Lung (tissue), 11 donors: ENCODE measurements at regions not wholly inside any gene's neighbourhood (a gene's known extent, or its start where the extent isn't known, plus 50 kb on each side); places are given as distances from the start of the nearest gene placed in this dataset.
A peak's percentile ranks its signal among the peaks of the same experiment; 100 is the strongest.
"Not testable (repeated sequence)": the region's sequence is repeated elsewhere in the genome, so short reads cannot be mapped to it uniquely, and the experiment has no call there.

Experiments used
- ATAC-seq: fragments of 200-7000 bp; cut with Tn5 transposase; one replicate; pipeline ENCODE4 v1.9.1; 2020; ENCODE audit warnings: moderate number of reproducible peaks; ENCODE audit not compliant: insufficient read depth, low FRiP score
- DNase-seq, 3 donors: peaks; one replicate each; pipeline ENCODE4 v3.0.0-alpha.2; 2013 to 2017
- H3K27ac ChIP-seq, 2 donors: one replicate each; pipeline ENCODE4 v1.5.1; 2013; ENCODE audit warnings: mild to moderate bottlenecking in 2 of 2, moderate library complexity in 2 of 2, control low read depth in 1 of 2, inconsistent platforms in 1 of 2, low read depth in 1 of 2, low read length in 1 of 2
- H3K27me3 ChIP-seq, 3 donors: one replicate each; pipeline ENCODE4 v1.5.1; 2013; ENCODE audit warnings: low read length in 2 of 3; ENCODE audit not compliant: control insufficient read depth in 3 of 3, insufficient read depth in 3 of 3
- H3K36me3 ChIP-seq, 4 donors: one replicate each; pipeline ENCODE4 v1.5.1; 2013; ENCODE audit warnings: low read length in 4 of 4, mild to moderate bottlenecking in 1 of 4, moderate library complexity in 1 of 4; ENCODE audit not compliant: control insufficient read depth in 4 of 4, insufficient read depth in 4 of 4
- H3K4me1 ChIP-seq, 5 donors: one replicate each; pipeline ENCODE4 v1.5.1; 2013; ENCODE audit warnings: low read length in 5 of 5, mild to moderate bottlenecking in 2 of 5, moderate library complexity in 1 of 5; ENCODE audit not compliant: control insufficient read depth in 5 of 5, insufficient read depth in 5 of 5
- H3K4me3 ChIP-seq: one replicate; pipeline ENCODE4 v1.5.1; 2013; ENCODE audit warnings: mild to moderate bottlenecking, control low read depth, moderate library complexity
- H3K9ac ChIP-seq, 2 donors: one replicate each; pipeline ENCODE4 v1.5.1; 2013; ENCODE audit warnings: low read length in 2 of 2, control low read depth in 1 of 2; ENCODE audit not compliant: insufficient read depth in 1 of 2
- H3K9me3 ChIP-seq, 4 donors: one replicate each; pipeline ENCODE4 v1.5.1; 2013; ENCODE audit warnings: low read length in 3 of 4, mild to moderate bottlenecking in 1 of 4, moderate library complexity in 1 of 4; ENCODE audit not compliant: control insufficient read depth in 4 of 4, insufficient read depth in 3 of 4
- CTCF ChIP-seq: IDR thresholded peaks from 2 replicates; pipeline ENCODE4 v1.5.1; 2012; ENCODE audit warnings: mild to moderate bottlenecking; ENCODE audit errors: control extremely low read depth, extremely low read depth
- WGBS, 2 donors: extraction: QIAGEN DNeasy Blood & Tissue Kit; methylation state at CpG; one replicate each; pipeline ENCODE4 v1.1.7; 2013; 5-methylcytosine and 5-hydroxymethylcytosine counted together
- donor health status: control.
- donor health status: control.
- donor health status: Bipolar disorder and iron deficiency.
- donor health status: healthy.
- donor health status: DM: yes; HTN: yes; CAD: no.

- no peaks in the 10 kb centered on the region for H3K27me3 ChIP-seq
- H3K9ac ChIP-seq: no peak overlapping the region
- H3K4me3 ChIP-seq: no peak overlapping the region
- WGBS, 2 donors: 71 to 76% methylated on average over 2 of the region's 2 CpGs
- no peaks in the 10 kb centered on the region for H3K4me1 ChIP-seq
- no peak for TF ChIP-seq CTCF
- H3K27ac ChIP-seq: no peak overlapping the region
- DNase-seq: peak in 1 of 3 donors; percentile 24
- H3K9me3 ChIP-seq: no peaks in the 10 kb centered on the region
- no peak for ATAC-seq
- no peaks in the 10 kb centered on the region for H3K36me3 ChIP-seq
Observed at GRCh38 chr1:172851856-172852255, 193.0 kb downstream of the FASLG start.

DNA sequence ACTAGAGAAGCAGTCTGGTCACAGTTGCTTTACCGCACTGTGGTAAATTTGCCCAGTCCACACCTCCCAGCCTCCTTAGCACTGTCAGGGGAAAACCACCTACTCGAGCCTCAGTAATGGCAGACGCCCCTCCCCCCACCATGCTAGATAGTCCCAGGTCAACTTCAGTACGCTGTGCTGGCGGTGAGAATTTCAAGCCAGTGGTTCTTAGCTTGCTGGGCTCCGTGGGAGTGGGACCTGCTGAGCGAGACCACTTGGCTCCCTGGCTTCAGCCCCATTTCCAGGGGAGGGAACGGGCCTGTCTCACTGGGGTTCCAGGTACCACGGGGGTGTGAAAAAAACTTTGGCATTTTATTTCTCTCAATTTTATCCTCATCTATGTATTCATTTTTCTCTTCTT, 194.8 kb downstream of the TNFSF18 start:
- not testable (repeated sequence) for ATAC-seq, H3K27me3 ChIP-seq, H3K4me3 ChIP-seq, DNase-seq, H3K4me1 ChIP-seq, H3K27ac ChIP-seq, H3K36me3 ChIP-seq, H3K9ac ChIP-seq, H3K9me3 ChIP-seq
- 85 to 87% methylated on average over 9 of the region's 9 CpGs for WGBS, 2 donors

DNA sequence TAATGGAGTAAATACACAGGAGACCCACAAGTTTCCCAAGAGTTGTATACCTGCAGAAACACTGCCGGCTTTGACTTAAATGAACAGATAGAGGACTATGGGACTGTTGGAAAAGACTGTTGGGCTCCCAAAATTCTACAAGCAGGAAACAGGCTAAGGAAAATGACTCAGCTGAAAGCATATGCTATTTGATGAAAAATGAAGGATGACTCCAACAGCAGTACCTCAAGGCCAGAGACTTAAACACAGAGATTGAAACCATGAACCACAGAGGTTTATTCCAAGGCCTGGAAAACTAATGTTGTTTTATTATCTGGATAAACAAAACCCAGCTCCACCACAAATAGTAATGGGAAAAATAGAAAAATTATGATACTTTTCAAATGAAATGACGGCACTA, 187.7 kb downstream of the TNFSF18 start:
- H3K4me1 ChIP-seq: no peaks in the 10 kb centered on the region
- H3K9ac ChIP-seq: no peak overlapping the region
- 98 to 99% methylated on average over 2 of the region's 2 CpGs for WGBS, 2 donors
- H3K9me3 ChIP-seq: peaks cover 0 to 3% (median 0%) of the 10 kb centered on the region in 4 donors
- no peaks in the 10 kb centered on the region for H3K27me3 ChIP-seq
- no peak for TF ChIP-seq CTCF
- DNase-seq (no peak), ATAC-seq (no peak)
- no peaks in the 10 kb centered on the region for H3K36me3 ChIP-seq
- H3K4me3 ChIP-seq: no peak overlapping the region
- no peak overlapping the region for H3K27ac ChIP-seq

DNA sequence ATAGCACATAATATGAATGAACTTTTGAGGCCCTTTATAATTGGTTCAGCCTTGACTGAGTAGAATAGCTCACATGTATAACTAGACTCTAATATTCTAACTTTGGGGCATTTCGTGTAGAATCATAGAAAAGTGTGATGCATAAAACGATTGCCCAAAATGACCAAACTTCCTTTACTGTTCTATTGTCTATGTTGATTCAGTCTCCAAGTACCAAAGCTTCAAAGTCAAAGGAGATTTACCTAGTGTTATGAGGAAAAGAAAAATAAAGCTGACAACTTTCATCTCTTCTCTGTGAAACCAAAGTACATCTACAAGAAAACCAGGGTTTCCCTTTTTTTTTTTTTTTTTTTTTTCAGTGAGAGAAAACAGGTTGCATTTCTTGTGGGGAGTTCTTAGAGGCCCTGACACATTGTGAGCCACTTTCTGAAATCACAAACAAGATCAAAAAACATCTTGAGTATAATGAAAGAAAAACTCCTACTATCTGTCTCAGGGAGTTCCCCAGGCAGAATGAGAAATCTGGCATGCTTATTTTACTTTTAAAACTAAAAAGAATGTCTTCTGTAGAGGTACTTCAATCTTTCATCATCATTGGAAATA, 183.4 kb downstream of the TNFSF18 start:
- no peak overlapping the region for H3K4me3 ChIP-seq
- WGBS, 2 donors: 82 to 89% methylated on average over 2 of the region's 2 CpGs
- no peaks in the 10 kb centered on the region for H3K27me3 ChIP-seq
- TF ChIP-seq CTCF: no peak
- H3K9me3 ChIP-seq: peaks cover 0 to 3% (median 0%) of the 10 kb centered on the region in 4 donors
- H3K36me3 ChIP-seq: no peaks in the 10 kb centered on the region
- H3K27ac ChIP-seq: no peak overlapping the region
- H3K9ac ChIP-seq: no peak overlapping the region
- DNase-seq: no peak
- H3K4me1 ChIP-seq: no peaks in the 10 kb centered on the region
- no peak for ATAC-seq
